Thyroid gland (tissue), 4 donors: ENCODE measurements at regions not wholly inside any gene's neighbourhood (a gene's known extent, or its start where the extent isn't known, plus 50 kb on each side); places are given as distances from the start of the nearest gene placed in this dataset.

ENCODE experiments used
- DNase-seq, 2 donors: peaks; one replicate each; pipeline ENCODE4 v3.0.0-alpha.2; 2019
- H3K27ac ChIP-seq, 3 donors: fragments of 200-600 bp; sonication (generic); 1 replicate in 2 of 3; 2 replicates in 1 of 3; pipeline ENCODE4 v1.5.1; 2016 to 2019; ENCODE audit warnings: mild to moderate bottlenecking in 1 of 3, moderate library complexity in 1 of 3
- H3K27me3 ChIP-seq: fragments of 200-600 bp; sonication (generic); one replicate; pipeline ENCODE4 v1.5.1; 2019
- H3K36me3 ChIP-seq, 2 donors: fragments of 200-600 bp; sonication (generic); one replicate each; pipeline ENCODE4 v1.5.1; 2016 to 2019
- H3K4me1 ChIP-seq, 2 donors: fragments of 200-600 bp; sonication (generic); one replicate each; pipeline ENCODE4 v1.5.1; 2017 to 2019
- H3K4me3 ChIP-seq, 3 donors: fragments of 200-600 bp; sonication (generic); replicated peaks in 1 of 3; 1 replicate in 2 of 3; 2 replicates in 1 of 3; pipeline ENCODE4 v1.5.1; 2016; ENCODE audit warnings: mild to moderate bottlenecking in 1 of 3
- H3K9me3 ChIP-seq: fragments of 200-600 bp; sonication (generic); one replicate; pipeline ENCODE4 v1.5.1; 2017
- POLR2A ChIP-seq, 2 donors: fragments of 450-650 bp; IDR thresholded peaks; one replicate each; pipeline ENCODE4 v1.6.1; 2017; ENCODE audit warnings: antibody characterized with exemption in 2 of 2, mild to moderate bottlenecking in 2 of 2, moderate library complexity in 1 of 2
- WGBS, 2 donors: methylation state at CpG; one replicate each; pipeline ENCODE4 v1.1.5; 2017; 5-methylcytosine and 5-hydroxymethylcytosine counted together
- intact Hi-C: fragments of 100-400 bp; cut with DNase I; formaldehyde crosslinking; loops from one replicate; pipeline ENCODE4 v1.15.1; 2023
- TF ChIP-seq, protein P1 (sequence below), 6 experiments: fragments of 200-600 bp in 3 of 6; fragments of 450-650 bp in 3 of 6; sonication (generic) in 3 of 6; IDR thresholded peaks; one replicate each; pipeline ENCODE4 v1.5.1; 2016 to 2019; ENCODE audit warnings: antibody characterized with exemption in 6 of 6, mild to moderate bottlenecking in 2 of 6, inconsistent platforms in 1 of 6, moderate library complexity in 1 of 6

DNA sequence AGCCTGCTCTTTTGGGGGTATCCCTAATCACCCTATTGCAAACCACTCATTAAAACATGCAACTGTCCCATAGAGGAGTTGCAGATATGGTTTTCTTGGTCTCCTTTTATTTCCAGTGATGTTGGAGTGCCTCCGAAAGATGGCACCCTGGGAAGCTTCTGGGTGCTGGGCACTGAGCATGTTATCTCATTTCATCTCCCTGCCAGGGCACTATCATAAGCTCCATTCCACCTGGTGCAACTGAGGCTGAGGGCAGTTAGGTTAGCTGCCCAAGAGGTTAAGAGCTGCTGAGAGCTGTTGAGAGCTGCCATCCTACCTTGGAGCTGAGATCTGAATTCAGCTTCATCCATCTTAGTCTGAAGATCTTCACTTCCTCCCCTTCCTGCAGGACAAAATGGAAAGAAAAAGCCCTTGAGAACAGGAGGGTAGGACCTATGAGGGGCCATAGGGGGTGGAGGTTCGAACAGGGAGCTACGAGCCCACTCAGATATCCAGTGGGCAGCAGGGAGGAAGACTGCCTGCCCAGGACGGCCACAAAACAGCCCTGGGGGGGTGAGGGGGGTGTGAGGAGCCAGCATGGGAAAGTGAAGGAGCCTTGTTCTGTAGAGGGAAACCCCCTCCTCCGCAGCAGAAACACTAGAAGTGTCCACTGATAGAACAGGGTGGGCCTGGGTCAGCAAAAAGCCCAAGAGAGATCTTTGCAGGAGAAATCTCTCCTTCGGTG is 202.5 kb downstream of the ZFP36L2 start:
- TF ChIP-seq, protein P1, sequence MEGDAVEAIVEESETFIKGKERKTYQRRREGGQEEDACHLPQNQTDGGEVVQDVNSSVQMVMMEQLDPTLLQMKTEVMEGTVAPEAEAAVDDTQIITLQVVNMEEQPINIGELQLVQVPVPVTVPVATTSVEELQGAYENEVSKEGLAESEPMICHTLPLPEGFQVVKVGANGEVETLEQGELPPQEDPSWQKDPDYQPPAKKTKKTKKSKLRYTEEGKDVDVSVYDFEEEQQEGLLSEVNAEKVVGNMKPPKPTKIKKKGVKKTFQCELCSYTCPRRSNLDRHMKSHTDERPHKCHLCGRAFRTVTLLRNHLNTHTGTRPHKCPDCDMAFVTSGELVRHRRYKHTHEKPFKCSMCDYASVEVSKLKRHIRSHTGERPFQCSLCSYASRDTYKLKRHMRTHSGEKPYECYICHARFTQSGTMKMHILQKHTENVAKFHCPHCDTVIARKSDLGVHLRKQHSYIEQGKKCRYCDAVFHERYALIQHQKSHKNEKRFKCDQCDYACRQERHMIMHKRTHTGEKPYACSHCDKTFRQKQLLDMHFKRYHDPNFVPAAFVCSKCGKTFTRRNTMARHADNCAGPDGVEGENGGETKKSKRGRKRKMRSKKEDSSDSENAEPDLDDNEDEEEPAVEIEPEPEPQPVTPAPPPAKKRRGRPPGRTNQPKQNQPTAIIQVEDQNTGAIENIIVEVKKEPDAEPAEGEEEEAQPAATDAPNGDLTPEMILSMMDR (IDR thresholded peaks at IDR 0.05), result no peak
- TF ChIP-seq POLR2A (IDR thresholded peaks at IDR 0.05), result no peak
- no peaks in the 10 kb centered on the region for H3K27me3 ChIP-seq
- H3K9me3 ChIP-seq, result no peaks in the 10 kb centered on the region
- no peaks in the 10 kb centered on the region for H3K36me3 ChIP-seq
- intact Hi-C loops, result loop anchor here (10.0 kb wide), 1 partner anchor 461 kb away; no protein-coding TSS in a partner anchor
- no peak for DNase-seq
- peaks cover 0 to 10% of the 10 kb centered on the region in 2 donors for H3K4me1 ChIP-seq
- no peak overlapping the region for H3K27ac ChIP-seq
- WGBS, 2 donors, result 79 to 81% methylated on average over 6 of the region's 6 CpGs
- no peak overlapping the region for H3K4me3 ChIP-seq

DNA sequence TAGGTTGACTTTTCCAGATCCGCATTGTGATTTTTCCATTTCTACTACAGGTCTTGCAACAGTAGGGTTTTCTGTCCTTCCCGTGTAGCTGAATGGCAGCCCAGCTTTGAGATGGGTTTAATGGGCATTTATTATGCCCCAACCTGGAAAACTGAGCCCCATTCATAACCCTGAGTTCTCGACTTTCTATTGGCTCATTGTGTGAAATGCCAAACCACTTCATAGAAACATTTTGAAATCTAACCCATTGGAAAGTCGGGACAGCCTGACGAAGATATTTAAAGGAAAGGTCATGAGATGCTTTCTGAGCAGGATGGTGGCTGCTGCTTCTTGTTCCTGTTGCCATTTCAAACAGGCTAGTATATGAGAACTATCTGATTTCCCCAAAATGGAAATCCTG is 203.5 kb downstream of the ZFP36L2 start:
- Histone ChIP-seq H3K4me1 (peaks cover 0 to 21% of the 10 kb centered on the region in 2 donors), H3K36me3 (no peaks in the 10 kb centered on the region), H3K27ac (no peak overlapping the region), H3K4me3 (no peak overlapping the region), H3K9me3 (no peaks in the 10 kb centered on the region), H3K27me3 (no peaks in the 10 kb centered on the region)
- intact Hi-C loops, result loop anchor here (10.0 kb wide), 1 partner anchor 462 kb away; no protein-coding TSS in a partner anchor
- no peak for DNase-seq
- WGBS, 2 donors, result 93 to 94% methylated on average over 5 of the region's 5 CpGs
- no peak for TF ChIP-seq POLR2A (IDR thresholded peaks at IDR 0.05)
- TF ChIP-seq, protein P1 (IDR thresholded peaks at IDR 0.05), result no peak

DNA sequence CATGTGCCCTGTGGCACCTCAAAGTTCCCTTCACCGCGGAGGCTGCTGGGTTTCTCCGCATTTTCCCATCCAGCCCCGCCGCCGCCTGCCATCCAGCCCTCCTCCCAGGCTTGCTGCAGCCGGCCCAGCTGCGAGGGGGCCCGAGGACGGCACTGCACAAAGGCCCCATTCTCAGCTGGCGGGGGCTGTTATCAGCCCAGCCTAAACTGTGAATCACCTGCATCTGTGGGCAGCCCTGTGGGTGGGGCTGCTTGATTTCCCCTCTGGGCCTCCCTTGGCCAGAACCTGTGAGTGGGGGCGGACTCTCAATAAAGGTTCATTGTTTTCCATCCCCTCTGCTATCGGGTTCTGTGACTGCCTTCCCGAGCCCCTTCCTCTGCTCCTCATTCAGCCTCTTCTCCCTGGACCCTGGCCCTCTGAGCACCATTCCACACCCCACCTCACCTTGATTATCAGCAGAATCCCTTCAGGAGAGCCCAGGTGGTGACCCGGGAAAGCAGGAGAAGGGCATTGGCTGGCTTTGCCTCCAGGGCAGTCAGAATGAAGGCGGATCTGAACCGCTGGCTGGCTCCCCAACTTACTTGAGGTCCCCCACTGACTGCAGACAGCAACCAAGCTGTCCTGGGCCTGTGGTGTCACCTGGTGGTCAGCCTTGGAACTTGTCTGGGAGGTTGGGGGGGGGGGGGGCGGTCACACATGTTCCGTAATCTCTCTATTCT is 204.5 kb downstream of the ZFP36L2 start:
- TF ChIP-seq POLR2A (IDR thresholded peaks at IDR 0.05), result no peak
- TF ChIP-seq, protein P1 (IDR thresholded peaks at IDR 0.05), result no peak
- Histone ChIP-seq H3K27me3 (no peaks in the 10 kb centered on the region), H3K27ac (no peak overlapping the region), H3K9me3 (no peaks in the 10 kb centered on the region), H3K36me3 (no peaks in the 10 kb centered on the region), H3K4me1 (peaks cover 0 to 21% of the 10 kb centered on the region in 2 donors), H3K4me3 (no peak overlapping the region)
- intact Hi-C loops, result loop anchor here (10.0 kb wide), 1 partner anchor 463 kb away; no protein-coding TSS in a partner anchor
- DNase-seq, result no peak
- 85% methylated on average over 19 of the region's 19 CpGs for WGBS, 2 donors

DNA sequence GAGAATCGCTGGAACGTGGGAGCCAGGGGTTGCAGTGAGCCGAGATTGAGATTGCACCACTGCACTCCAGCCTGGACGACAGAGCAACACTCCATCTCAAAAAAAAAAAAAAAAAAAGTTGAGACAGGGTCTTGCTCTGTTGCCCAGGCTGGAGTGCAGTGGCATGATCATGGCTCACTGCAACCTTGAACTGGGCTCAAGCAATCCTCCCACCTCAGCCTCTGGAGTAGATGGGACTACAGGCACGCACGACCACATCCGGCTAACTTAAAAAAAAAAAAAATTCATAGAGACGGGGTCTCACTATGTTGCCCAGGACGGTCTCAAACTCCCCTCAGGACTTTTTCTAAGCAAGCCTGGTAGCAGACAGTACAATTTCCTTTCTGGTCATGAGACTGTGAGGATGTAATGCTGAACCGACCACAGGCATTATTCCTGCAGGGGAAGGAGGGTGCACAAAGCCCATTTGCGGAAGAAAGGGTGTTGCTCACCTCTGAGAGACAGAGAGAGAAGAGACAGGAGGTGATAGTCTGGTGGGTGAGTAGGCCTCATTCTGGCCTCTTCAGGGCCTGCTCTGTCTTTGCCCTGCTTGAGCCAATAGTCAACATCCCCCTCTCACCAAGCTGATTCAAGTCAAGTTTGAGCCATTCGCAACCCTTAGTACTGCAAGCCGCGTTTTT is 205.3 kb downstream of the ZFP36L2 start:
- no peaks in the 10 kb centered on the region for H3K27me3 ChIP-seq
- no peaks in the 10 kb centered on the region for H3K9me3 ChIP-seq
- no peaks in the 10 kb centered on the region for H3K36me3 ChIP-seq
- H3K4me1 ChIP-seq, result peaks cover 0 to 12% of the 10 kb centered on the region in 2 donors
- no peak for DNase-seq
- intact Hi-C loops, result loop anchor here (10.0 kb wide), 1 partner anchor 464 kb away; no protein-coding TSS in a partner anchor
- TF ChIP-seq POLR2A (IDR thresholded peaks at IDR 0.05), result no peak
- TF ChIP-seq, protein P1 (IDR thresholded peaks at IDR 0.05), result no peak
- H3K27ac ChIP-seq, result no peak overlapping the region
- WGBS, 2 donors, result 90 to 92% methylated on average over 14 of the region's 14 CpGs
- no peak overlapping the region for H3K4me3 ChIP-seq
